ENCODE measurements at regions not wholly inside any gene's neighbourhood (a gene's known extent, or its start where the extent isn't known, plus 50 kb on each side); places are given as distances from the start of the nearest gene placed in this dataset.

GRCh38 chr3:25297667-25298585 lies 130.1 kb upstream of the RARB start:
- FAIRE-seq = no peak
- DNase-seq (ENCODE audit: insufficient read length, low spot score) = no peak

- DNase-seq (ENCODE audit: insufficient read length, low spot score) = no peak
- FAIRE-seq = no peak
These were observed 127.9 kb upstream of the RARB start for GRCh38 chr3:25300141-25300540.

GRCh38 chr3:25304916-25305315 lies 123.1 kb upstream of the RARB start:
- FAIRE-seq (no peak), DNase-seq (ENCODE audit: insufficient read length, low spot score) (no peak)

GRCh38 chr3:25306066-25306465 lies 122.0 kb upstream of the RARB start:
- DNase-seq (ENCODE audit: insufficient read length, low spot score) (no peak), FAIRE-seq (no peak)

GRCh38 chr3:25306705-25307104 lies 121.4 kb upstream of the RARB start:
- FAIRE-seq = no peak
- no peak for DNase-seq (ENCODE audit: insufficient read length, low spot score)

- DNase-seq (ENCODE audit: insufficient read length, low spot score) (no peak), FAIRE-seq (no peak)
These were observed 114.8 kb upstream of the RARB start for GRCh38 chr3:25313286-25313685.

- DNase-seq (ENCODE audit: insufficient read length, low spot score) (no peak), FAIRE-seq (no peak)
These were observed 103.0 kb upstream of the RARB start for GRCh38 chr3:25324954-25325655.

- DNase-seq (ENCODE audit: insufficient read length, low spot score) (no peak), FAIRE-seq (no peak)
These were observed 92.7 kb upstream of the RARB start for GRCh38 chr3:25335356-25335755.

GRCh38 chr3:25338158-25338725 lies 89.8 kb upstream of the RARB start:
- FAIRE-seq (no peak), DNase-seq (ENCODE audit: insufficient read length, low spot score) (no peak)

- no peak for FAIRE-seq
- no peak for DNase-seq (ENCODE audit: insufficient read length, low spot score)
These were observed 88.8 kb upstream of the RARB start for GRCh38 chr3:25339225-25339624.

- FAIRE-seq (no peak), DNase-seq (ENCODE audit: insufficient read length, low spot score) (no peak)
These were observed 83.4 kb upstream of the RARB start for GRCh38 chr3:25344670-25345069.

GRCh38 chr3:25349095-25349494 lies 79.0 kb upstream of the RARB start:
- FAIRE-seq (no peak), DNase-seq (ENCODE audit: insufficient read length, low spot score) (no peak)

GRCh38 chr3:25349828-25350724 lies 78.0 kb upstream of the RARB start:
- DNase-seq (ENCODE audit: insufficient read length, low spot score) (no peak), FAIRE-seq (no peak)

GRCh38 chr3:25350725-25351114 lies 77.3 kb upstream of the RARB start:
- FAIRE-seq (no peak), DNase-seq (ENCODE audit: insufficient read length, low spot score) (no peak)

GRCh38 chr3:25354071-25354470 lies 74.0 kb upstream of the RARB start:
- DNase-seq (ENCODE audit: insufficient read length, low spot score) (no peak), FAIRE-seq (no peak)

GRCh38 chr3:25355034-25355885 lies 72.8 kb upstream of the RARB start:
- FAIRE-seq (no peak), DNase-seq (ENCODE audit: insufficient read length, low spot score) (no peak)

- no peak for FAIRE-seq
- DNase-seq (ENCODE audit: insufficient read length, low spot score) = no peak
These were observed 72.1 kb upstream of the RARB start for GRCh38 chr3:25355998-25356397.

GRCh38 chr3:25362118-25362517 lies 65.9 kb upstream of the RARB start:
- DNase-seq (ENCODE audit: insufficient read length, low spot score) = no peak
- FAIRE-seq = no peak

- FAIRE-seq (no peak), DNase-seq (ENCODE audit: insufficient read length, low spot score) (no peak)
These were observed 62.4 kb upstream of the RARB start for GRCh38 chr3:25365636-25366035.

GRCh38 chr3:25367025-25367424 lies 61.0 kb upstream of the RARB start:
- DNase-seq (ENCODE audit: insufficient read length, low spot score) = no peak
- FAIRE-seq = no peak
